ENCODE measurements at regions not wholly inside any gene's neighbourhood (a gene's known extent, or its start where the extent isn't known, plus 50 kb on each side); places are given as distances from the start of the nearest gene placed in this dataset.

- DNase-seq, result no peak
These were observed 96.5 kb upstream of the PALM2AKAP2 start for GRCh38 chr9:109683521-109683920.

- DNase-seq, result no peak
These were observed 90.3 kb upstream of the PALM2AKAP2 start for GRCh38 chr9:109689701-109690100.

- no peak for DNase-seq
These were observed 81.0 kb upstream of the PALM2AKAP2 start for GRCh38 chr9:109699019-109699418.

- DNase-seq, result no peak
These were observed 75.5 kb upstream of the PALM2AKAP2 start for GRCh38 chr9:109704546-109704945.

- no peak for DNase-seq
These were observed 74.5 kb upstream of the PALM2AKAP2 start for GRCh38 chr9:109705515-109705914.

- DNase-seq, result no peak
These were observed 72.6 kb upstream of the PALM2AKAP2 start for GRCh38 chr9:109707355-109707754.

GRCh38 chr9:109708451-109708945 lies 71.5 kb upstream of the PALM2AKAP2 start:
- DNase-seq, result no peak

GRCh38 chr9:109709866-109710265 lies 70.1 kb upstream of the PALM2AKAP2 start:
- no peak for DNase-seq

GRCh38 chr9:109710830-109711229 lies 69.2 kb upstream of the PALM2AKAP2 start:
- no peak for DNase-seq

- DNase-seq, result no peak
These were observed 64.7 kb upstream of the PALM2AKAP2 start for GRCh38 chr9:109715344-109715743.

GRCh38 chr9:109716631-109717030 lies 63.4 kb upstream of the PALM2AKAP2 start:
- no peak for DNase-seq

GRCh38 chr9:109717342-109717741 lies 62.7 kb upstream of the PALM2AKAP2 start:
- DNase-seq, result no peak

GRCh38 chr9:109718861-109719260 lies 61.1 kb upstream of the PALM2AKAP2 start:
- no peak for DNase-seq

- no peak for DNase-seq
These were observed 59.0 kb upstream of the PALM2AKAP2 start for GRCh38 chr9:109721001-109721400.

GRCh38 chr9:109722007-109722406 lies 58.0 kb upstream of the PALM2AKAP2 start:
- DNase-seq, result no peak

- DNase-seq, result no peak
These were observed 56.2 kb upstream of the PALM2AKAP2 start for GRCh38 chr9:109723781-109724180.

- no peak for DNase-seq
These were observed 54.5 kb upstream of the PALM2AKAP2 start for GRCh38 chr9:109725460-109725859.

GRCh38 chr9:109726119-109726518 lies 53.9 kb upstream of the PALM2AKAP2 start:
- no peak for DNase-seq

GRCh38 chr9:109728686-109729300 lies 51.2 kb upstream of the PALM2AKAP2 start:
- DNase-seq, result no peak

- no peak for DNase-seq
These were observed 50.5 kb upstream of the PALM2AKAP2 start for GRCh38 chr9:109729513-109729912.

Data from CD4-positive, alpha-beta T cell treated with Interleukin-17A for 1 hour (primary cell).